Natural killer cell (primary cell): ENCODE measurements at regions not wholly inside any gene's neighbourhood (a gene's known extent, or its start where the extent isn't known, plus 50 kb on each side); places are given as distances from the start of the nearest gene placed in this dataset.

ENCODE experiments used
- ATAC-seq, 3 donors: fragments of 150-1000 bp in 2 of 3; fragments of 200-7000 bp in 1 of 3; cut with Tn5 transposase; 1 replicate in 1 of 3; 2 replicates in 2 of 3; pipeline ENCODE4 v1.10.0; 2021; ENCODE audit warnings: mild to moderate bottlenecking in 2 of 3, moderate library complexity in 2 of 3
- DNase-seq, 2 donors: peaks; one replicate each; pipeline versions ENCODE4 v3.0.0 to v3.0.0-alpha.2; 2013 to 2021; ENCODE audit warnings: mixed read lengths in 1 of 2
- H3K27ac ChIP-seq: one replicate; pipeline ENCODE4 v1.5.1; 2013; ENCODE audit warnings: mild to moderate bottlenecking, low read length
- H3K27me3 ChIP-seq: one replicate; pipeline ENCODE4 v1.6.1; 2013; ENCODE audit warnings: low read length; ENCODE audit not compliant: control insufficient read depth, insufficient read depth
- H3K36me3 ChIP-seq: one replicate; pipeline ENCODE4 v1.6.1; 2013; ENCODE audit warnings: low read length; ENCODE audit not compliant: control insufficient read depth, insufficient read depth
- H3K4me1 ChIP-seq: one replicate; pipeline ENCODE4 v1.6.1; 2013; ENCODE audit warnings: low read length; ENCODE audit not compliant: control insufficient read depth, insufficient read depth
- H3K4me3 ChIP-seq: one replicate; pipeline ENCODE4 v1.5.1; 2013; ENCODE audit warnings: low read length
- H3K9me3 ChIP-seq: one replicate; pipeline ENCODE4 v1.6.1; 2013; ENCODE audit warnings: low read length; ENCODE audit not compliant: control insufficient read depth, insufficient read depth
- H3K27ac Mint-ChIP-seq, 2 donors: one replicate each; pipeline ENCODE4 v1.8.0; 2022; ENCODE audit warnings: mild to moderate bottlenecking in 2 of 2, mixed read lengths in 2 of 2, moderate library complexity in 1 of 2
- H3K27me3 Mint-ChIP-seq, 2 donors: one replicate each; pipeline ENCODE4 v1.8.0; 2022; ENCODE audit warnings: low read depth in 2 of 2, mixed read lengths in 2 of 2
- H3K36me3 Mint-ChIP-seq: one replicate; pipeline ENCODE4 v1.8.0; 2022; ENCODE audit warnings: mixed read lengths
- H3K4me1 Mint-ChIP-seq, 2 donors: one replicate each; pipeline ENCODE4 v1.8.0; 2022; ENCODE audit warnings: mixed read lengths in 2 of 2
- H3K4me3 Mint-ChIP-seq: one replicate; pipeline ENCODE4 v1.8.0; 2022; ENCODE audit warnings: mild to moderate bottlenecking, moderate library complexity, mixed read lengths
- H3K9me3 Mint-ChIP-seq, 2 donors: one replicate each; pipeline ENCODE4 v1.8.0; 2022; ENCODE audit warnings: mixed read lengths in 2 of 2
- whole genome bisulfite sequencing: methylation state at CpG from one replicate; pipeline ENCODE4 v1.1.7; 2013; ENCODE audit warnings: missing lambda C conversion rate; ENCODE audit not compliant: insufficient coverage; 5-methylcytosine and 5-hydroxymethylcytosine counted together
- intact Hi-C: fragments of 100-400 bp; cut with micrococcal nuclease; formaldehyde crosslinking; loops from one replicate; pipeline ENCODE4 v1.14.2; 2022
- TF ChIP-seq, protein P1 (sequence below): fragments of 200-600 bp; IDR thresholded peaks from one replicate; pipeline ENCODE4 v1.8.0; 2022; ENCODE audit warnings: antibody characterized with exemption

DNA sequence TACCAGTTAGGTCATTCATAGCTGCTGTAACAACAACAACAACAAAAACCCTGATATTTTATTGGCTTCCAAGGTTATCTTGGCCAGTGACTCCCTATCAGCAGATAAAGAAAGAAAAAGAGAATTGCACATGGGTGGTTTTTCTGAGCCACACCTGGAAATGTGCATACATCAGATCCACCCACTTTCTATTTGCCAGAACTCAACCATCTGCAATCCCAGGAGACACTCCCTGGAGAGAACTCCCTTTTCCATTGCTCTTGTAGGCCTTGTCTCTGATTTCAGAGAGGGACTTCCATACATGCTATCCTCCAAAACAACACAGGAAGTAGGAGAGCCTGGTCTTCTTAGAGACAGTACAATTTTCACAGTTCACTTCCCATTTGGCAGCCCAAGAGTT lies 74.9 kb upstream of the ZC3H11B start:
- Histone ChIP-seq H3K4me1 (no peaks in the 10 kb centered on the region), H3K9me3 (no peaks in the 10 kb centered on the region), H3K4me3 (no peak overlapping the region), H3K27ac (no peak overlapping the region), H3K27me3 (no peaks in the 10 kb centered on the region), H3K36me3 (no peaks in the 10 kb centered on the region)
- DNase-seq (no peak), ATAC-seq (no peak)
- Mint-ChIP-seq H3K27me3 (no peaks in the 10 kb centered on the region), H3K4me3 (no peak overlapping the region), H3K27ac (no peak overlapping the region), H3K4me1 (no peaks in the 10 kb centered on the region), H3K36me3 (no peaks in the 10 kb centered on the region), H3K9me3 (peaks cover under 1 to 9% of the 10 kb centered on the region in 2 donors)
- intact Hi-C loops: no loop called here
- TF ChIP-seq, protein P1, sequence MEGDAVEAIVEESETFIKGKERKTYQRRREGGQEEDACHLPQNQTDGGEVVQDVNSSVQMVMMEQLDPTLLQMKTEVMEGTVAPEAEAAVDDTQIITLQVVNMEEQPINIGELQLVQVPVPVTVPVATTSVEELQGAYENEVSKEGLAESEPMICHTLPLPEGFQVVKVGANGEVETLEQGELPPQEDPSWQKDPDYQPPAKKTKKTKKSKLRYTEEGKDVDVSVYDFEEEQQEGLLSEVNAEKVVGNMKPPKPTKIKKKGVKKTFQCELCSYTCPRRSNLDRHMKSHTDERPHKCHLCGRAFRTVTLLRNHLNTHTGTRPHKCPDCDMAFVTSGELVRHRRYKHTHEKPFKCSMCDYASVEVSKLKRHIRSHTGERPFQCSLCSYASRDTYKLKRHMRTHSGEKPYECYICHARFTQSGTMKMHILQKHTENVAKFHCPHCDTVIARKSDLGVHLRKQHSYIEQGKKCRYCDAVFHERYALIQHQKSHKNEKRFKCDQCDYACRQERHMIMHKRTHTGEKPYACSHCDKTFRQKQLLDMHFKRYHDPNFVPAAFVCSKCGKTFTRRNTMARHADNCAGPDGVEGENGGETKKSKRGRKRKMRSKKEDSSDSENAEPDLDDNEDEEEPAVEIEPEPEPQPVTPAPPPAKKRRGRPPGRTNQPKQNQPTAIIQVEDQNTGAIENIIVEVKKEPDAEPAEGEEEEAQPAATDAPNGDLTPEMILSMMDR: no peak

DNA sequence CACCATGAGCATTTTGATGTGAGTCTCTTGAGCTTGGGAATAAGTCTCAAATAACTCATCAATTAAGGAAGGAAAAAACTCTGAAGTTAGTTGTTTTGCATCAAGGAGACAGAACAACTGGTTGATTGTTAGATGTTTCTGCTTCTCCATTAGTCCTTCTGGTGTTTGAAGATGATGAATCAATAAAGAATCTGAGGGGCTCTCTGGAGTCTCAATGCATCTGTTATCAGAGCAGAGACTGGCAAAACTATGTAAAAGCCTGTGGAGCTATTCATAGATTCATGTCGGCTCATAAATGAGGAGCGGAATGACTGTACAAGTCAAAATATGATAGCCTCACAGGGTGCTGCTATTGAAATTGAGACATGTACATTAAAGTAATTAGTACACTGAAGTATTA lies 73.3 kb upstream of the ZC3H11B start:
- no peaks in the 10 kb centered on the region for H3K9me3 ChIP-seq
- no peak overlapping the region for H3K4me3 ChIP-seq
- no peak for DNase-seq
- H3K4me1 ChIP-seq: no peaks in the 10 kb centered on the region
- ATAC-seq: no peak
- Mint-ChIP-seq H3K4me1 (no peaks in the 10 kb centered on the region), H3K36me3 (no peaks in the 10 kb centered on the region), H3K27ac (no peak overlapping the region), H3K9me3 (peaks cover 2 to 7% of the 10 kb centered on the region in 2 donors), H3K4me3 (no peak overlapping the region), H3K27me3 (no peaks in the 10 kb centered on the region)
- 94% methylated on average over 2 of the region's 2 CpGs for WGBS
- no peaks in the 10 kb centered on the region for H3K27me3 ChIP-seq
- H3K27ac ChIP-seq: no peak overlapping the region
- no peaks in the 10 kb centered on the region for H3K36me3 ChIP-seq
- intact Hi-C loops: no loop called here
- TF ChIP-seq, protein P1: no peak

DNA sequence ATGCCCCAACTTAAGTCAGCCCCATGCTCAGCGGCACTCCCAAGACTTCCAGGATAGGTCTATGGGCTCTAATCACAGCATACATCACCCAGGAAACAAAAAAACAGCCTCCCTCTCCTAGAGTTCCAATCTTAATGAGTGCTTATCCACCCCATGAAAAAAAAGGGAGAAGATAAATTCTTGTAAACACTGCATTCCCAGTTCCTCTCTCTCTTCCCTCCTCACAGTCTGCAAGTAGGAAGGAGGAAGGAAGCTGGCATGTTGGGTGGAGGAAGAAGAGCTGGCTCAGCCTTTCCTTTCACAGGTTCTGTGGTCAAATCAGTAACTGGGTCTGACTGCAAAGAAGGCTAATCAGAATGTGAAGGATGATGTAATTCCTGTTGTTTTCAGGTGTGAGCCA lies 69.9 kb upstream of the ZC3H11B start:
- DNase-seq (no peak), ATAC-seq (no peak)
- peaks cover 2 to 3% of the 10 kb centered on the region in 2 donors for H3K9me3 Mint-ChIP-seq
- H3K36me3 Mint-ChIP-seq: no peaks in the 10 kb centered on the region
- H3K9me3 ChIP-seq: no peaks in the 10 kb centered on the region
- no peak overlapping the region for H3K4me3 ChIP-seq
- TF ChIP-seq, protein P1: no peak
- no peaks in the 10 kb centered on the region for H3K4me1 Mint-ChIP-seq
- no peaks in the 10 kb centered on the region for H3K36me3 ChIP-seq
- H3K27ac ChIP-seq: no peak overlapping the region
- H3K27ac Mint-ChIP-seq: no peak overlapping the region
- intact Hi-C loops: no loop called here
- WGBS: 100% methylated on average over 1 of the region's 1 CpG
- H3K4me3 Mint-ChIP-seq: no peak overlapping the region
- H3K4me1 ChIP-seq: no peaks in the 10 kb centered on the region
- no peaks in the 10 kb centered on the region for H3K27me3 Mint-ChIP-seq
- H3K27me3 ChIP-seq: no peaks in the 10 kb centered on the region

DNA sequence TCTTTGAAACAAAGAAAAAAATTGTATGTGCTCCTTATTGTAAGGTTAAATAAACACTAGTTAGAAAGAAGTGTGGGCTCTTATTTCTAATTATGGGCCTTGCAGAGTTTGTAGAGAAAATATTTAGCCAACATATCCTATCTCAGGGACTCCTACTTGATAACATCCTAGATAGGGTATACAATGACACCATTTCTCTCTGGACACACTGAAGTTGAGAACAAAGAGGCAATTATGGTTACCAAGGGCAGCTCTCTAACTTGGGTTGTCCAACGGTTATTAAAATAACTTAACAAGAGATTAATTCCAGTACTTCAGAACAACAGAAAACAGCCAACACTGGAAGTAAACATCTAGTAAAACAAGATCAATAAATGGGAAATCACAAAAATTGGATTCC lies 69.0 kb upstream of the ZC3H11B start:
- Mint-ChIP-seq H3K4me1 (no peaks in the 10 kb centered on the region), H3K27ac (no peak overlapping the region), H3K4me3 (no peak overlapping the region), H3K9me3 (peaks cover 2% of the 10 kb centered on the region in 2 donors), H3K27me3 (no peaks in the 10 kb centered on the region), H3K36me3 (no peaks in the 10 kb centered on the region)
- TF ChIP-seq, protein P1: no peak
- ATAC-seq (no peak), DNase-seq (no peak)
- intact Hi-C loops: no loop called here
- Histone ChIP-seq H3K27ac (no peak overlapping the region), H3K36me3 (no peaks in the 10 kb centered on the region), H3K4me1 (no peaks in the 10 kb centered on the region), H3K4me3 (no peak overlapping the region), H3K9me3 (no peaks in the 10 kb centered on the region), H3K27me3 (no peaks in the 10 kb centered on the region)
- WGBS: 89% methylated on average over 1 of the region's 1 CpG
